ENCODE measurements at regions not wholly inside any gene's neighbourhood (a gene's known extent, or its start where the extent isn't known, plus 50 kb on each side); places are given as distances from the start of the nearest gene placed in this dataset.

- TF ChIP-seq POLR2AphosphoS5 (IDR thresholded peaks at IDR 0.05; ENCODE audit: low read depth, low read length) (no peak), TAF1 (IDR thresholded peaks at IDR 0.05; ENCODE audit: borderline replicate concordance, insufficient read depth, low read length) (no peak), SIN3A (IDR thresholded peaks at IDR 0.05; ENCODE audit: borderline replicate concordance, insufficient read depth, low read length) (no peak), REST (IDR thresholded peaks at IDR 0.05; ENCODE audit: insufficient read depth in 1 of 2, low read depth in 2 of 2, low read length in 2 of 2) (no peak), FOXP2 (optimal IDR thresholded peaks at IDR 0.05; ENCODE audit: borderline replicate concordance, extremely low read depth, extremely low read length, insufficient read depth) (no peak)
Measured at GRCh38 chr13:22387899-22388298, 717.0 kb downstream of the FGF9 start.
